ENCODE measurements at regions not wholly inside any gene's neighbourhood (a gene's known extent, or its start where the extent isn't known, plus 50 kb on each side); places are given as distances from the start of the nearest gene placed in this dataset.

- intact Hi-C loops (cut with micrococcal nuclease), result no loop called here
These were observed 116.9 kb upstream of the ADARB2 start for GRCh38 chr10:1854271-1854670.

- intact Hi-C loops (cut with micrococcal nuclease), result no loop called here
These were observed 116.5 kb upstream of the ADARB2 start for GRCh38 chr10:1853801-1854200.

GRCh38 chr10:1852841-1853240, 115.5 kb upstream of the ADARB2 start:
- intact Hi-C loops (cut with micrococcal nuclease), result no loop called here

- intact Hi-C loops (cut with micrococcal nuclease), result no loop called here
These were observed 114.4 kb upstream of the ADARB2 start for GRCh38 chr10:1851762-1852161.

- intact Hi-C loops (cut with micrococcal nuclease), result no loop called here
These were observed 113.7 kb upstream of the ADARB2 start for GRCh38 chr10:1850971-1851527.

GRCh38 chr10:1847361-1847760, 110.0 kb upstream of the ADARB2 start:
- intact Hi-C loops (cut with micrococcal nuclease), result no loop called here

GRCh38 chr10:1846032-1846431, 108.7 kb upstream of the ADARB2 start:
- intact Hi-C loops (cut with micrococcal nuclease), result no loop called here

- intact Hi-C loops (cut with micrococcal nuclease), result no loop called here
These were observed 104.4 kb upstream of the ADARB2 start for GRCh38 chr10:1841759-1842158.

GRCh38 chr10:1829712-1830111, 92.4 kb upstream of the ADARB2 start:
- intact Hi-C loops (cut with micrococcal nuclease), result no loop called here

GRCh38 chr10:1824928-1825327, 87.6 kb upstream of the ADARB2 start:
- intact Hi-C loops (cut with micrococcal nuclease), result no loop called here

- intact Hi-C loops (cut with micrococcal nuclease), result no loop called here
These were observed 77.2 kb upstream of the ADARB2 start for GRCh38 chr10:1814556-1814955.

- intact Hi-C loops (cut with micrococcal nuclease), result no loop called here
These were observed 71.9 kb upstream of the ADARB2 start for GRCh38 chr10:1809139-1809741.

- intact Hi-C loops (cut with micrococcal nuclease), result no loop called here
These were observed 70.6 kb upstream of the ADARB2 start for GRCh38 chr10:1807924-1808323.

GRCh38 chr10:1807196-1807595, 69.9 kb upstream of the ADARB2 start:
- intact Hi-C loops (cut with micrococcal nuclease), result no loop called here

GRCh38 chr10:1802413-1802812, 65.1 kb upstream of the ADARB2 start:
- intact Hi-C loops (cut with micrococcal nuclease), result no loop called here

GRCh38 chr10:1788401-1788800, 51.1 kb upstream of the ADARB2 start:
- intact Hi-C loops (cut with micrococcal nuclease), result no loop called here

Data from T-helper 2 cell treated with Interferon-gamma antibody and Interleukin-4, amounts not matched to agents 100 ng/mL and 5 ng/mL, for 36 hours (primary cell).